ENCODE measurements at regions not wholly inside any gene's neighbourhood (a gene's known extent, or its start where the extent isn't known, plus 50 kb on each side); places are given as distances from the start of the nearest gene placed in this dataset.

DNA sequence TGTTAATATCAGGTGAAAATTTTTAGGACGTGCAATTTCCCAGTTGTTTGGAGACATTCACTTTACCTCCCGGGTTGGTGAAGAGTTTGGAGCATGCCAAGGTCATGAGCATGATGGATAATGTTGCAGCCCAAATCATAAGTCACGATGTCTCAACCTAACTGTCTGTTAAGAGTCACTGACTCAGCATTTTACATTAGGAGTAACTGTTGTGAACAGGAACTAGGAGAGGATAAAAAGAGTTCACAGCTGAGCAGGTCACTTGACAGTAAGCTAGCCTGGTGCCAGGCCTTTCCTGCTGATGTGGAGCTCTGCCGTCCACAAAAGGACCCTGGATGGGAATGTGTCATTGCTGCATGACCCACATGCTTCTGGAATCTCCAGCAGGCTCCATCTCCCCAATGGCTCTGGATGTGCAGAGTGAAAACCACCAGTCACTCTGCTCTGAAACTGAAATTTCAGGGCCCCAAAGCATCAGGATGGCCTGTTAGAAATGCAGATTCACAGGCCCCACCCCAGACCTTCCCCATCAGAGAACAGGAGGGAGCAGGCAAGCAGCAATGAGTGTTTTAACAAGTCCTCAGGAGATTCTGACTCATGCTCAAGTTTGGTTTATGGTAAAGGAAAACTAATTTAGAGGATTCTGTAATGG is 371.6 kb upstream of the MAF start:
- Histone ChIP-seq H3K36me3 (no peaks in the 10 kb centered on the region), H3K27me3 (no peaks in the 10 kb centered on the region), H3K4me3 (no peak overlapping the region), H3K27ac (no peak overlapping the region), H3K4me1 (no peaks in the 10 kb centered on the region), H3K9me3 (no peaks in the 10 kb centered on the region)
- DNase-seq = no peak
- TF ChIP-seq, protein P1, sequence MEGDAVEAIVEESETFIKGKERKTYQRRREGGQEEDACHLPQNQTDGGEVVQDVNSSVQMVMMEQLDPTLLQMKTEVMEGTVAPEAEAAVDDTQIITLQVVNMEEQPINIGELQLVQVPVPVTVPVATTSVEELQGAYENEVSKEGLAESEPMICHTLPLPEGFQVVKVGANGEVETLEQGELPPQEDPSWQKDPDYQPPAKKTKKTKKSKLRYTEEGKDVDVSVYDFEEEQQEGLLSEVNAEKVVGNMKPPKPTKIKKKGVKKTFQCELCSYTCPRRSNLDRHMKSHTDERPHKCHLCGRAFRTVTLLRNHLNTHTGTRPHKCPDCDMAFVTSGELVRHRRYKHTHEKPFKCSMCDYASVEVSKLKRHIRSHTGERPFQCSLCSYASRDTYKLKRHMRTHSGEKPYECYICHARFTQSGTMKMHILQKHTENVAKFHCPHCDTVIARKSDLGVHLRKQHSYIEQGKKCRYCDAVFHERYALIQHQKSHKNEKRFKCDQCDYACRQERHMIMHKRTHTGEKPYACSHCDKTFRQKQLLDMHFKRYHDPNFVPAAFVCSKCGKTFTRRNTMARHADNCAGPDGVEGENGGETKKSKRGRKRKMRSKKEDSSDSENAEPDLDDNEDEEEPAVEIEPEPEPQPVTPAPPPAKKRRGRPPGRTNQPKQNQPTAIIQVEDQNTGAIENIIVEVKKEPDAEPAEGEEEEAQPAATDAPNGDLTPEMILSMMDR (IDR thresholded peaks at IDR 0.05) = no peak
- ATAC-seq = no peak
- intact Hi-C loops (cut with DNase I) = no loop called here

DNA sequence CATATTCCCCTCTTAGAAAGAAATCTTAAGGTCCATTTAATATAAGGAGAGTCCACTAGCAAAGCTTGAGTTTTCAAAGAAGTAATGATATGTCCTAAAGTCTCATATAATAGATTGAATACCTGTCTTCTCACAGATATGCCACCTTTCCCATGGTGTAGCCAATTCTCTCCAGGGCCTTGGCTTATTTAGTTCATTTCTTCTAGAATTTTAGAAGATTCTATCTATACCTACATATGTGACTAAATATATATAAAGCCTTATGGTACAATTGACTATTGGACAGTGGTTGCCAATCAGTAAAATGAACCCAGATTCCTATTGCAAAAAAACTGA is 370.7 kb upstream of the MAF start:
- ATAC-seq (no peak), DNase-seq (no peak)
- H3K9me3 ChIP-seq = no peaks in the 10 kb centered on the region
- no peak overlapping the region for H3K27ac ChIP-seq
- H3K36me3 ChIP-seq = no peaks in the 10 kb centered on the region
- intact Hi-C loops (cut with DNase I) = no loop called here
- H3K27me3 ChIP-seq = no peaks in the 10 kb centered on the region
- TF ChIP-seq, protein P1 (IDR thresholded peaks at IDR 0.05) = no peak
- H3K4me3 ChIP-seq = no peak overlapping the region
- no peaks in the 10 kb centered on the region for H3K4me1 ChIP-seq

DNA sequence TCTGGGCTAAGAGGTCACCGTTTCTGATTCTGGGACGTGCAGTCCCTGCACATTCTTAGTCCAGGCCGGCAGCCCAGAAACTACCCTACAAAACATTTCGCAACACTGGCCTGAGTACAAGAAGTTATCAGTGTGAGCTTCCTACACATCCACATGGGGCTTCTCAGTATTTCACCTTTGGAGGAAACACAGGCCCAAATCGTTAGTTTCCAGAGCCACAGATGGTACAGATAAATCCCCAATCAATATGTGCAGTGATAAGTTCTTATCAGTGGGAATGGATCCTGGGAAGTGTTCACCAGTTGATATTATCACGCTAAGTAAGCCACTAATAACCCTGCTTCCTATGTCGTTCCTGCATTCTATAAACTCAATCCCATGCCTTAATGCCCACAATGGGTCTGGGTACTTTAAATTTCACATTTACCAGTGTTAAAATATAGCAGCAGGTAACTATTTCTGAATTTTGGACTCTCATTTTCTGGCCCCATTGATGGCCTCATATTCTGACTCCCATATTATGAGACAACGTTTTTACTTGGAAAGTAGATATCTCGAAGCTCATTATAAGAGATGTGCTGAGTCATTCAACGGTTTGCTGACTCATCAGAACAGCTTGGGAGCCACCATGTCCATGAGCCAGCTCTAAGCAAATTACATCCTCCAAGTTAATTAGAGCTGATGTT is 370.2 kb upstream of the MAF start:
- no peaks in the 10 kb centered on the region for H3K27me3 ChIP-seq
- peak; percentile 45 for ATAC-seq
- no peaks in the 10 kb centered on the region for H3K4me1 ChIP-seq
- H3K27ac ChIP-seq = no peak overlapping the region
- intact Hi-C loops (cut with DNase I) = no loop called here
- no peaks in the 10 kb centered on the region for H3K9me3 ChIP-seq
- no peak for DNase-seq
- H3K36me3 ChIP-seq = no peaks in the 10 kb centered on the region
- TF ChIP-seq, protein P1 (IDR thresholded peaks at IDR 0.05) = no peak
- no peak overlapping the region for H3K4me3 ChIP-seq

DNA sequence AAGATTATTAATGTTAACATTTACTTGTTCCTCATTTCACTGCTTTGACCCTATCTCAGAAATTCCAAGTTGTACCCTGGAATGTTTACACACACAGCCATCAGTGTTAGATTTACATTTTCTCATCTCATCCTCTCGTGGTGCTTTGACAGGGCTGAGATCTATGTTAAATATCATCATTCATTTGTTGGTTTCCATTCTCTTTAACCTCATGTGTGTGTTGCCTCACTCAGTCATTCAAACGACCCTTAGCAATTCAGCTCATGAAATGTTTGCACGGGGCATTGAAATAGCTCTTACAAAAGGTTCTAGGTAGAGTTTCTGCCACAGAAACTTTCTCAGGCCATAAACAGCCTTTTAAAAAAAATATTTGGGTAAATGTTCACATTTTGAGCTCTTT is 369.6 kb upstream of the MAF start:
- Histone ChIP-seq H3K4me1 (no peaks in the 10 kb centered on the region), H3K9me3 (no peaks in the 10 kb centered on the region), H3K4me3 (no peak overlapping the region), H3K36me3 (no peaks in the 10 kb centered on the region), H3K27ac (no peak overlapping the region), H3K27me3 (no peaks in the 10 kb centered on the region)
- TF ChIP-seq, protein P1 (IDR thresholded peaks at IDR 0.05) = no peak
- ATAC-seq (no peak), DNase-seq (no peak)
- intact Hi-C loops (cut with DNase I) = no loop called here

DNA sequence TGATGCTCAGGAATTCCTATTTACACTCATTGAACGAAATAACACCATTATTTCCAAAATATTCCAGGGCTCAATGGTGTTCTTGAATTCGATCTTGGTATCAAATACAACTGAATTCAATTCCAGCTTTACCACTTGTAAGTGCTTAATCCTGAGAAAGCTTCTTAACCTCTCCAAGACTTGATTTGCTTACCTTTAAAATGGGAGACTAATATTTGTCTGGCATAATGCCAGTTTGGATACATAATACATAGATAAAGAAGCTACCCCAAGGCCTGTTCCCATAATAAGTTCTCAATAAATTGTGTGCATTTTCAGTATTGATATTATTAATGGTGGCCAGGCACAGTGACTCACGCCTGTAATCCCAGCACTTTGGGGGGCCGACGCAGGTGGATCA is 368.9 kb upstream of the MAF start:
- no peak for ATAC-seq
- intact Hi-C loops (cut with DNase I) = no loop called here
- Histone ChIP-seq H3K9me3 (no peaks in the 10 kb centered on the region), H3K4me3 (no peak overlapping the region), H3K36me3 (no peaks in the 10 kb centered on the region), H3K27ac (no peak overlapping the region), H3K27me3 (no peaks in the 10 kb centered on the region), H3K4me1 (no peaks in the 10 kb centered on the region)
- DNase-seq = no peak
- TF ChIP-seq, protein P1 (IDR thresholded peaks at IDR 0.05) = no peak

Data from upper lobe of right lung (tissue), 1 donor.